HG02763 (cell line): ENCODE measurements at regions not wholly inside any gene's neighbourhood (a gene's known extent, or its start where the extent isn't known, plus 50 kb on each side); places are given as distances from the start of the nearest gene placed in this dataset.
"Not testable (repeated sequence)": the region's sequence is repeated elsewhere in the genome, so short reads cannot be mapped to it uniquely, and the experiment has no call there.

Experiments
- ATAC-seq: cut with Tn5 transposase; IDR thresholded peaks from one replicate; pipeline ENCODE4 v1.9.1; 2021; ENCODE audit warnings: mild to moderate bottlenecking, moderate library complexity; ENCODE audit not compliant: unreplicated experiment

- no peak for ATAC-seq
These were observed 617.1 kb downstream of the EPM2A start for GRCh38 chr6:145118224-145118623.

- ATAC-seq: no peak
These were observed 616.2 kb downstream of the EPM2A start for GRCh38 chr6:145119081-145119480.

GRCh38 chr6:145132709-145133108, 602.6 kb downstream of the EPM2A start:
- ATAC-seq: no peak

GRCh38 chr6:145135702-145136101, 599.6 kb downstream of the EPM2A start:
- ATAC-seq: no peak

GRCh38 chr6:145137425-145137824, 597.9 kb downstream of the EPM2A start:
- no peak for ATAC-seq

- ATAC-seq: no peak
These were observed 596.7 kb downstream of the EPM2A start for GRCh38 chr6:145138469-145139139.

GRCh38 chr6:145139140-145139850, 596.0 kb downstream of the EPM2A start:
- ATAC-seq: no peak

- ATAC-seq: no peak
These were observed 595.4 kb downstream of the EPM2A start for GRCh38 chr6:145139895-145140294.

GRCh38 chr6:145141572-145141971, 593.7 kb downstream of the EPM2A start:
- no peak for ATAC-seq

GRCh38 chr6:145142958-145143357, 592.4 kb downstream of the EPM2A start:
- no peak for ATAC-seq

GRCh38 chr6:145143379-145143778, 591.9 kb downstream of the EPM2A start:
- no peak for ATAC-seq

GRCh38 chr6:145147559-145147958, 587.8 kb downstream of the EPM2A start:
- ATAC-seq: no peak

GRCh38 chr6:145147981-145148749, 587.2 kb downstream of the EPM2A start:
- no peak for ATAC-seq

- no peak for ATAC-seq
These were observed 586.5 kb downstream of the EPM2A start for GRCh38 chr6:145148776-145149175.

- ATAC-seq: no peak
These were observed 583.7 kb downstream of the EPM2A start for GRCh38 chr6:145151624-145152023.

- ATAC-seq: no peak
These were observed 581.8 kb downstream of the EPM2A start for GRCh38 chr6:145153495-145153894.

GRCh38 chr6:145155411-145155810, 579.9 kb downstream of the EPM2A start:
- no peak for ATAC-seq

- ATAC-seq: no peak
These were observed 579.2 kb downstream of the EPM2A start for GRCh38 chr6:145155873-145156782.

GRCh38 chr6:145158636-145159035, 576.7 kb downstream of the EPM2A start:
- ATAC-seq: not testable (repeated sequence)

GRCh38 chr6:145159921-145160320, 575.4 kb downstream of the EPM2A start:
- no peak for ATAC-seq

- ATAC-seq: no peak
These were observed 573.8 kb downstream of the EPM2A start for GRCh38 chr6:145161501-145161900.
